GM12892 (cell line): ENCODE measurements at regions not wholly inside any gene's neighbourhood (a gene's known extent, or its start where the extent isn't known, plus 50 kb on each side); places are given as distances from the start of the nearest gene placed in this dataset.
"Not testable (repeated sequence)": the region's sequence is repeated elsewhere in the genome, so short reads cannot be mapped to it uniquely, and the experiment has no call there.

Experiments
- POLR2A ChIP-seq: IDR thresholded peaks from 2 replicates; pipeline ENCODE4 v1.6.1; 2011; ENCODE audit warnings: low read depth, low read length, control low read depth
- POLR2AphosphoS5 ChIP-seq: IDR thresholded peaks from 2 replicates; pipeline ENCODE4 v1.6.1; 2011; ENCODE audit warnings: low read depth, low read length, control low read depth

- not testable (repeated sequence) for TF ChIP-seq POLR2A, POLR2AphosphoS5
Measured at GRCh38 chr3:75241226-75241962, 422.7 kb upstream of the FRG2C start.
